ENCODE measurements at regions not wholly inside any gene's neighbourhood (a gene's known extent, or its start where the extent isn't known, plus 50 kb on each side); places are given as distances from the start of the nearest gene placed in this dataset.
"Not testable (repeated sequence)": the region's sequence is repeated elsewhere in the genome, so short reads cannot be mapped to it uniquely, and the experiment has no call there.

DNA sequence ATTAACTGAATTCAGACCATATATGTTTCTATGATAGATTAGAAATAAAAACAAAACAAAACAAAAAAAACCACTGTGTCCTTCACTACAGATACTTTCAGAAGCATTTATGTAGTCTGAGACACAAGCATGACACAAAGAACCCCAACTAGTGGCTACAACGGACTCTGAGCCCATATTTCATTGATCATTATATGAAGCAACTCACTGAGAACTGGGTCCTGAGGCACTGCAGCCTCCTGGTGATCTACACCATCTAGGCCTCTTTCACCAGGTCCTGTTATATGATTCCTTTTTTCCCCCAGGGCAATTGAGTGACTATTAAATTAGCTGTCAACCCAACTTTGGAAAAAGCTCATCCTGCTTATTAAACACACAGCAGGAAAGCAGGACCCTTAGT lies 98.3 kb downstream of the NBPF8 start:
- TF ChIP-seq, protein P1, sequence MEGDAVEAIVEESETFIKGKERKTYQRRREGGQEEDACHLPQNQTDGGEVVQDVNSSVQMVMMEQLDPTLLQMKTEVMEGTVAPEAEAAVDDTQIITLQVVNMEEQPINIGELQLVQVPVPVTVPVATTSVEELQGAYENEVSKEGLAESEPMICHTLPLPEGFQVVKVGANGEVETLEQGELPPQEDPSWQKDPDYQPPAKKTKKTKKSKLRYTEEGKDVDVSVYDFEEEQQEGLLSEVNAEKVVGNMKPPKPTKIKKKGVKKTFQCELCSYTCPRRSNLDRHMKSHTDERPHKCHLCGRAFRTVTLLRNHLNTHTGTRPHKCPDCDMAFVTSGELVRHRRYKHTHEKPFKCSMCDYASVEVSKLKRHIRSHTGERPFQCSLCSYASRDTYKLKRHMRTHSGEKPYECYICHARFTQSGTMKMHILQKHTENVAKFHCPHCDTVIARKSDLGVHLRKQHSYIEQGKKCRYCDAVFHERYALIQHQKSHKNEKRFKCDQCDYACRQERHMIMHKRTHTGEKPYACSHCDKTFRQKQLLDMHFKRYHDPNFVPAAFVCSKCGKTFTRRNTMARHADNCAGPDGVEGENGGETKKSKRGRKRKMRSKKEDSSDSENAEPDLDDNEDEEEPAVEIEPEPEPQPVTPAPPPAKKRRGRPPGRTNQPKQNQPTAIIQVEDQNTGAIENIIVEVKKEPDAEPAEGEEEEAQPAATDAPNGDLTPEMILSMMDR (IDR thresholded peaks at IDR 0.05; ENCODE audit: poor library complexity, severe bottlenecking) = not testable (repeated sequence)
- TF ChIP-seq RAD21 (conservative IDR thresholded peaks at IDR 0.05); EZH2 (IDR thresholded peaks at IDR 0.05; ENCODE audit: borderline replicate concordance, insufficient read depth, low read length, poor library complexity, severe bottlenecking); SMC3 (conservative IDR thresholded peaks at IDR 0.05; ENCODE audit: poor library complexity); EP300 (conservative IDR thresholded peaks at IDR 0.05; ENCODE audit: poor library complexity, severe bottlenecking); TAF1 (IDR thresholded peaks at IDR 0.05; ENCODE audit: low read depth); POLR2AphosphoS5 (IDR thresholded peaks at IDR 0.05); MXI1 (conservative IDR thresholded peaks at IDR 0.05; ENCODE audit: poor library complexity, severe bottlenecking): not testable (repeated sequence)
- TF ChIP-seq, protein P2, sequence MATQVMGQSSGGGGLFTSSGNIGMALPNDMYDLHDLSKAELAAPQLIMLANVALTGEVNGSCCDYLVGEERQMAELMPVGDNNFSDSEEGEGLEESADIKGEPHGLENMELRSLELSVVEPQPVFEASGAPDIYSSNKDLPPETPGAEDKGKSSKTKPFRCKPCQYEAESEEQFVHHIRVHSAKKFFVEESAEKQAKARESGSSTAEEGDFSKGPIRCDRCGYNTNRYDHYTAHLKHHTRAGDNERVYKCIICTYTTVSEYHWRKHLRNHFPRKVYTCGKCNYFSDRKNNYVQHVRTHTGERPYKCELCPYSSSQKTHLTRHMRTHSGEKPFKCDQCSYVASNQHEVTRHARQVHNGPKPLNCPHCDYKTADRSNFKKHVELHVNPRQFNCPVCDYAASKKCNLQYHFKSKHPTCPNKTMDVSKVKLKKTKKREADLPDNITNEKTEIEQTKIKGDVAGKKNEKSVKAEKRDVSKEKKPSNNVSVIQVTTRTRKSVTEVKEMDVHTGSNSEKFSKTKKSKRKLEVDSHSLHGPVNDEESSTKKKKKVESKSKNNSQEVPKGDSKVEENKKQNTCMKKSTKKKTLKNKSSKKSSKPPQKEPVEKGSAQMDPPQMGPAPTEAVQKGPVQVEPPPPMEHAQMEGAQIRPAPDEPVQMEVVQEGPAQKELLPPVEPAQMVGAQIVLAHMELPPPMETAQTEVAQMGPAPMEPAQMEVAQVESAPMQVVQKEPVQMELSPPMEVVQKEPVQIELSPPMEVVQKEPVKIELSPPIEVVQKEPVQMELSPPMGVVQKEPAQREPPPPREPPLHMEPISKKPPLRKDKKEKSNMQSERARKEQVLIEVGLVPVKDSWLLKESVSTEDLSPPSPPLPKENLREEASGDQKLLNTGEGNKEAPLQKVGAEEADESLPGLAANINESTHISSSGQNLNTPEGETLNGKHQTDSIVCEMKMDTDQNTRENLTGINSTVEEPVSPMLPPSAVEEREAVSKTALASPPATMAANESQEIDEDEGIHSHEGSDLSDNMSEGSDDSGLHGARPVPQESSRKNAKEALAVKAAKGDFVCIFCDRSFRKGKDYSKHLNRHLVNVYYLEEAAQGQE (IDR thresholded peaks at IDR 0.05; ENCODE audit: borderline replicate concordance) = not testable (repeated sequence)

Data from neural cell (in vitro differentiated cells).